ENCODE measurements at regions not wholly inside any gene's neighbourhood (a gene's known extent, or its start where the extent isn't known, plus 50 kb on each side); places are given as distances from the start of the nearest gene placed in this dataset.

DNA sequence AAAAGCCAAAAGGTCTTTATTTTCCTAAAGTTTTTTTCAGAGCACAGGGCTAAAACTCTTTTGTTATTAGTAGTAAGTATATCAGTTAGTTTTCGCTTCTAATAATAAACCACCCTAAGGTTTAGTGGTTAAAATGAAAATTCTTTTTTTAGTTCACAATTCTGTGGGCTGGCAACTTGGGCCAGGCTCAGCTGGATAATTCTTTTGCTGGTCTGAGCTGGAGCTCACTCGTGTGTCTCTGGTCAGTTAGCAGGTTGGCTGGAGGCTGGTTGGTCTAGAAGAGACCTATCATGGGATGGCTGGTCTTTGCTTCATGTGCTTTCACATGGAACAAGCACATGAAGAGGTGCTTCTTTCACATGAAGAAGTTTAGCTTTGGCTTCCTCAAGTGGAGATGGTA lies 227.1 kb upstream of the LCORL start:
- DNase-seq (ENCODE audit: low read depth, low spot score): no peak
- no peaks in the 10 kb centered on the region for H3K79me2 ChIP-seq (ENCODE audit: control insufficient read depth, insufficient read depth, low read length)
- TF ChIP-seq GATA2 (IDR thresholded peaks at IDR 0.05; ENCODE audit: insufficient read depth, insufficient read length, low read depth, low read length) (no peak), EZH2 (IDR thresholded peaks at IDR 0.05; ENCODE audit: borderline replicate concordance, low read depth, low read length, severe bottlenecking) (no peak), JUN (IDR thresholded peaks at IDR 0.05; ENCODE audit: borderline replicate concordance, insufficient read depth, insufficient read length, low read depth) (no peak), MYC (IDR thresholded peaks at IDR 0.05; ENCODE audit: low read depth, low read length) (no peak), FOS (IDR thresholded peaks at IDR 0.05; ENCODE audit: borderline replicate concordance, insufficient read depth, low read length) (no peak), POLR2A (IDR thresholded peaks at IDR 0.05; ENCODE audit: low read depth, low read length) (no peak), POLR2AphosphoS5 (IDR thresholded peaks at IDR 0.05; ENCODE audit: insufficient read depth, low read depth, low read length) (no peak)
- TF ChIP-seq, protein P1, sequence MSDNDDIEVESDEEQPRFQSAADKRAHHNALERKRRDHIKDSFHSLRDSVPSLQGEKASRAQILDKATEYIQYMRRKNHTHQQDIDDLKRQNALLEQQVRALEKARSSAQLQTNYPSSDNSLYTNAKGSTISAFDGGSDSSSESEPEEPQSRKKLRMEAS (IDR thresholded peaks at IDR 0.05; ENCODE audit: insufficient read depth, insufficient read length): no peak
- TF ChIP-seq, protein P2, sequence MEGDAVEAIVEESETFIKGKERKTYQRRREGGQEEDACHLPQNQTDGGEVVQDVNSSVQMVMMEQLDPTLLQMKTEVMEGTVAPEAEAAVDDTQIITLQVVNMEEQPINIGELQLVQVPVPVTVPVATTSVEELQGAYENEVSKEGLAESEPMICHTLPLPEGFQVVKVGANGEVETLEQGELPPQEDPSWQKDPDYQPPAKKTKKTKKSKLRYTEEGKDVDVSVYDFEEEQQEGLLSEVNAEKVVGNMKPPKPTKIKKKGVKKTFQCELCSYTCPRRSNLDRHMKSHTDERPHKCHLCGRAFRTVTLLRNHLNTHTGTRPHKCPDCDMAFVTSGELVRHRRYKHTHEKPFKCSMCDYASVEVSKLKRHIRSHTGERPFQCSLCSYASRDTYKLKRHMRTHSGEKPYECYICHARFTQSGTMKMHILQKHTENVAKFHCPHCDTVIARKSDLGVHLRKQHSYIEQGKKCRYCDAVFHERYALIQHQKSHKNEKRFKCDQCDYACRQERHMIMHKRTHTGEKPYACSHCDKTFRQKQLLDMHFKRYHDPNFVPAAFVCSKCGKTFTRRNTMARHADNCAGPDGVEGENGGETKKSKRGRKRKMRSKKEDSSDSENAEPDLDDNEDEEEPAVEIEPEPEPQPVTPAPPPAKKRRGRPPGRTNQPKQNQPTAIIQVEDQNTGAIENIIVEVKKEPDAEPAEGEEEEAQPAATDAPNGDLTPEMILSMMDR (IDR thresholded peaks at IDR 0.05; ENCODE audit: extremely low read depth in 1 of 2, insufficient read depth in 1 of 2, low read depth in 1 of 2, low read length in 2 of 2): no peak
- no peak overlapping the region for H3K9ac ChIP-seq (replicated peaks; ENCODE audit: extremely low read depth, insufficient read depth, low read length)
- no peak overlapping the region for H3K4me3 ChIP-seq (replicated peaks in 1 of 3; ENCODE audit: insufficient read depth in 1 of 3, low read depth in 1 of 3, low read length in 3 of 3)
- BruUV-seq (replicated peaks): no TSS peak
- H4K20me1 ChIP-seq (replicated peaks; ENCODE audit: control insufficient read depth, extremely low read depth, insufficient read depth, low read length): no peaks in the 10 kb centered on the region
- no peaks in the 10 kb centered on the region for H3K27me3 ChIP-seq (ENCODE audit: control insufficient read depth in 2 of 2, insufficient read depth in 2 of 2, low read length in 2 of 2)
- ChIA-PET POLR2A (no interaction called here), CTCF (no interaction called here)
- no peaks in the 10 kb centered on the region for H3K36me3 ChIP-seq (ENCODE audit: control insufficient read depth in 2 of 2, extremely low read depth in 1 of 2, insufficient read depth in 2 of 2, low read length in 2 of 2)
- intact Hi-C loops (cut with micrococcal nuclease) (no loop called here), dilution Hi-C loops (cut with MboI; ENCODE audit: extremely low pct_ligation_motif_present, low sequenced_read_pairs) (no loop called here)
- H3K9me3 ChIP-seq (replicated peaks; ENCODE audit: control insufficient read depth, insufficient read depth, low read length): no peaks in the 10 kb centered on the region
- no peak overlapping the region for H3K27ac ChIP-seq (ENCODE audit: insufficient read depth, low read depth, low read length)
- H2AFZ ChIP-seq (ENCODE audit: low read depth, low read length): no peak overlapping the region
- no peak for FAIRE-seq
- H3K4me2 ChIP-seq (ENCODE audit: insufficient read depth, low read length): no peak overlapping the region
- H3K9me1 ChIP-seq (replicated peaks; ENCODE audit: control insufficient read depth, extremely low read depth, insufficient read depth, low read length): no peaks in the 10 kb centered on the region
- H3K4me1 ChIP-seq (ENCODE audit: control insufficient read depth, extremely low read depth, insufficient read depth, low read length): no peaks in the 10 kb centered on the region

Measured in endothelial cell of umbilical vein (primary cell).